ENCODE measurements at regions not wholly inside any gene's neighbourhood (a gene's known extent, or its start where the extent isn't known, plus 50 kb on each side); places are given as distances from the start of the nearest gene placed in this dataset.

DNA sequence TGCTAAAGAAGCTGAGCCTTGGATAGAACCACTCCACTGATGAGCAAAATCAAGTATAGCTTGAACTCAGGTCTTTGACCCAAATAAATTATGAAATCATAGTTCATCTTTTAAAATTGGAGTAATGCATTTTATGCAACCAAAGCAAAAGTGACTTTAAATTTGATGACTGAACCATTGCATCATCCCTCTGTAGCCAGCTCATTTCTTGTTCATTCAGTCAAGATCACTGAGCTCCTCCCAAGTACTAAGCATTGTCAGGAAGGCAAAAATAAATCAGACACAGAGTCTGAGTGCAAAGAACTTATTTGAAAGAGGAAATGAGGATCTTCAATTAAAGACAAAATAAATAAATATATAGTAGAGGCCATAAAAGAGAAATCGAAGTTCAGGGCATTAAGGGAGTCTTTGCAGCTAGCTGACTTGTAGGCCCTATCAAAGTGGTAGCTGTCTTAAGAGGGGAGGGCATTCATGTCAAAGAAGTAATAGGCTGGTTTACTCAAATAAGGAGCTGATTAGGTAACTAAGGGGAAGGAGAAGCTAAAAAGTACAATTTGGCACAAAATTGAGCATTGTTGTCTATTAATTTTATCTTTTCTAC is 411.8 kb downstream of the MTX2 start:
- no peak for DNase-seq (ENCODE audit: extremely low read depth, low read depth)
- no peak for TF ChIP-seq CTCF (IDR thresholded peaks at IDR 0.05; ENCODE audit: low read depth, low read length)

- no peak for DNase-seq (ENCODE audit: extremely low read depth, low read depth)
- no peak for TF ChIP-seq CTCF (IDR thresholded peaks at IDR 0.05; ENCODE audit: low read depth, low read length)
These were observed 412.4 kb downstream of the MTX2 start for GRCh38 chr2:176681584-176682115.

DNA sequence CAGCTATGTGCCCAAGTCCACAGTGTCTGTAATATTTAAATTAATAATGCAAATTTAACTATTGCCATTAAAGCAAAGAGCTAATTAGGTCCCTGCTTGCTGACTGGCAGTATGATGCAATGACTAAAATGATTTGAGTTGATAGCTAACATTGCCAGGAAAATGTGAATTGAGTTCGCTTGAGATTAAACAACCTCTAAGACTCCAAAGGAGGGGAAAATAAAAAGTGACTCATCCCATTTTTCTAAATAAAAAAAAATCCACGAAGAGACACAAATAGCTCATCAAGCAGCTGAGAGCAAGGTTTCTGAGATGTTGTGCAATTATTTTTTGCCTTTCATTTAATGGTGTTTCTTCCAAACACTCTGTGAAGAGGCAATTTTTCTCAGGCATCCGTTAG is 413.0 kb downstream of the MTX2 start:
- TF ChIP-seq CTCF (IDR thresholded peaks at IDR 0.05; ENCODE audit: low read depth, low read length), result no peak
- no peak for DNase-seq (ENCODE audit: extremely low read depth, low read depth)

DNA sequence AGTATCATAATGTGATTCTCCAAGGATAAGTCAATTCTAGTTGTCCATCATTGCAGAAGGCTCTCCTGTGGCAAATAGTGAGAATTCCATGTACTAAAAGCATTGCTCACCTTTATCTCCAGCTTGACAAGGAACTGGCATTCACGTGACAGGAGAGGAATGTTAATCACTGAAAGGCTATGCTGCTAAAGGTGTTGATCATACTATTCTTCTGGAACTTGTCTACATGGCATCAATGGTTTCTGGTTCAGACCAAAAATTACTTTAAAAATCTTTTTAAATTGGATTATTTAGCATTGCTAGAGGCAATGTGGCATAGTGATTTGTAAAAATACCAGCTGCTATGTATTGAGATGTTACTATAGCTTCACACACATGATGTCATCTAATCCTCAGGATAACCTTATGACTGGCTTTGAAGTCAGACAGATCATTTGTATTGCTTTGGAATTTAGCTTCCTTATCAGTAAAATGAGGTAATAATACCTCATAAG is 414.4 kb downstream of the MTX2 start:
- no peak for TF ChIP-seq CTCF (IDR thresholded peaks at IDR 0.05; ENCODE audit: low read depth, low read length)
- no peak for DNase-seq (ENCODE audit: extremely low read depth, low read depth)

GRCh38 chr2:176685908-176686307 is 416.7 kb downstream of the MTX2 start:
- DNase-seq (ENCODE audit: extremely low read depth, low read depth), result no peak
- TF ChIP-seq CTCF (IDR thresholded peaks at IDR 0.05; ENCODE audit: low read depth, low read length), result no peak

DNA sequence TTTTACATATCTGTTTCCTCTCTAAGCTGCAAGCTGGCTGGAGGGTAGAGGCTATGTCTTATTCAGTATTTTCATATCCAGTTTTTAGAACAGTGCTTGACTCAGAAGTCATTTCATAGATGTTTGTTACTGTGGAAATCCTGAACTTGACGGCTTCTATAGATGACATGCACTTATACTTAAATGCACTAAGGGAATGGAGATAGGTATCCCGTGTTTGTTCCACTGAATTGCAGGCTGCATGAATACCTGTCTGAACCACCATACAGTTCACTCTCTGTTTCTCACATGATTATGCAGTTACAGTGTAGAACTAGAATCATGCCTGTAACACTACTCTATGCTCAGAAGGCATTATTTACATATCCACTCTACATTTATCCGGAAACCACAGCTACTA is 417.1 kb downstream of the MTX2 start:
- DNase-seq (ENCODE audit: extremely low read depth, low read depth), result no peak
- TF ChIP-seq CTCF (IDR thresholded peaks at IDR 0.05; ENCODE audit: low read depth, low read length), result no peak

GRCh38 chr2:176687342-176687741 is 418.1 kb downstream of the MTX2 start:
- no peak for TF ChIP-seq CTCF (IDR thresholded peaks at IDR 0.05; ENCODE audit: low read depth, low read length)
- no peak for DNase-seq (ENCODE audit: extremely low read depth, low read depth)
